ENCODE measurements at regions not wholly inside any gene's neighbourhood (a gene's known extent, or its start where the extent isn't known, plus 50 kb on each side); places are given as distances from the start of the nearest gene placed in this dataset.

- no peak for DNase-seq (ENCODE audit: low spot score)
Observed at GRCh38 chr17:77458202-77459017, 317.6 kb downstream of the SEC14L1 start.

- no peak for DNase-seq (ENCODE audit: low spot score)
Observed at GRCh38 chr17:77459018-77459755, 318.4 kb downstream of the SEC14L1 start.

- DNase-seq (ENCODE audit: low spot score), result no peak
Observed at GRCh38 chr17:77460514-77461046, 319.8 kb downstream of the SEC14L1 start.

- no peak for DNase-seq (ENCODE audit: low spot score)
Observed at GRCh38 chr17:77461277-77462057, 320.7 kb downstream of the SEC14L1 start.

- no peak for DNase-seq (ENCODE audit: low spot score)
Observed at GRCh38 chr17:77462090-77462489, 321.3 kb downstream of the SEC14L1 start.

GRCh38 chr17:77462553-77463497 lies 322.1 kb downstream of the SEC14L1 start:
- no peak for DNase-seq (ENCODE audit: low spot score)

GRCh38 chr17:77464988-77465357 lies 324.2 kb downstream of the SEC14L1 start:
- DNase-seq (ENCODE audit: low spot score), result no peak

- no peak for DNase-seq (ENCODE audit: low spot score)
Observed at GRCh38 chr17:77465358-77466041, 324.7 kb downstream of the SEC14L1 start.

GRCh38 chr17:77466140-77466539 lies 325.4 kb downstream of the SEC14L1 start:
- DNase-seq (ENCODE audit: low spot score), result no peak

- DNase-seq (ENCODE audit: low spot score), result no peak
Observed at GRCh38 chr17:77466596-77467223, 325.9 kb downstream of the SEC14L1 start.

GRCh38 chr17:77467521-77467920 lies 326.8 kb downstream of the SEC14L1 start:
- no peak for DNase-seq (ENCODE audit: low spot score)

- no peak for DNase-seq (ENCODE audit: low spot score)
Observed at GRCh38 chr17:77468897-77469296, 328.1 kb downstream of the SEC14L1 start.

- DNase-seq (ENCODE audit: low spot score), result no peak
Observed at GRCh38 chr17:77470330-77470786, 329.6 kb downstream of the SEC14L1 start.

- DNase-seq (ENCODE audit: low spot score), result peak; percentile 42
Observed at GRCh38 chr17:77470800-77471733, 330.3 kb downstream of the SEC14L1 start.

GRCh38 chr17:77471984-77472461 lies 331.3 kb downstream of the SEC14L1 start:
- DNase-seq (ENCODE audit: low spot score), result no peak

GRCh38 chr17:77472468-77473310 lies 331.9 kb downstream of the SEC14L1 start:
- DNase-seq (ENCODE audit: low spot score), result no peak

GRCh38 chr17:77473615-77474226 lies 333.0 kb downstream of the SEC14L1 start:
- DNase-seq (ENCODE audit: low spot score), result no peak

All from HuH-7 (cell line).